Suprapubic skin (tissue), 4 donors: ENCODE measurements at regions not wholly inside any gene's neighbourhood (a gene's known extent, or its start where the extent isn't known, plus 50 kb on each side); places are given as distances from the start of the nearest gene placed in this dataset.

Experiments used
- DNase-seq, 2 donors: peaks; one replicate each; pipeline ENCODE4 v3.0.0-alpha.2; 2019; ENCODE audit warnings: low spot score in 2 of 2
- H3K27ac ChIP-seq: fragments of 200-600 bp; sonication (generic); one replicate; pipeline ENCODE4 v1.5.1; 2019
- H3K27me3 ChIP-seq: fragments of 200-600 bp; sonication (generic); one replicate; pipeline ENCODE4 v1.5.1; 2019
- H3K36me3 ChIP-seq: fragments of 200-600 bp; sonication (generic); one replicate; pipeline ENCODE4 v1.5.1; 2019
- H3K4me1 ChIP-seq: fragments of 200-600 bp; sonication (generic); one replicate; pipeline ENCODE4 v1.5.1; 2019
- H3K4me3 ChIP-seq: fragments of 200-600 bp; sonication (generic); one replicate; pipeline ENCODE4 v1.5.1; 2019; ENCODE audit warnings: mild to moderate bottlenecking
- H3K9me3 ChIP-seq: fragments of 200-600 bp; sonication (generic); one replicate; pipeline ENCODE4 v1.5.1; 2019
- EP300 ChIP-seq: sonication (generic); formaldehyde crosslinking; IDR thresholded peaks from one replicate; pipeline ENCODE4 v1.6.1; 2017; ENCODE audit warnings: antibody characterized with exemption
- POLR2A ChIP-seq, 2 donors: fragments of 450-650 bp; IDR thresholded peaks; one replicate each; pipeline ENCODE4 v1.6.1; 2017; ENCODE audit warnings: antibody characterized with exemption in 2 of 2, mild to moderate bottlenecking in 2 of 2, moderate library complexity in 2 of 2
- POLR2AphosphoS5 ChIP-seq, 3 donors: sonication (generic); formaldehyde crosslinking; IDR thresholded peaks; one replicate each; pipeline ENCODE4 v1.6.1; 2017; ENCODE audit warnings: antibody characterized with exemption in 3 of 3
- WGBS: methylation state at CpG from one replicate; pipeline ENCODE4 v1.1.5; 2018; 5-methylcytosine and 5-hydroxymethylcytosine counted together
- TF ChIP-seq, protein P1 (sequence below), 2 donors: fragments of 200-600 bp in 1 of 2; fragments of 450-650 bp in 1 of 2; sonication (generic) in 1 of 2; IDR thresholded peaks; one replicate each; pipeline ENCODE4 v1.5.1; 2016 to 2019; ENCODE audit warnings: antibody characterized with exemption in 2 of 2, mild to moderate bottlenecking in 1 of 2, moderate library complexity in 1 of 2

DNA sequence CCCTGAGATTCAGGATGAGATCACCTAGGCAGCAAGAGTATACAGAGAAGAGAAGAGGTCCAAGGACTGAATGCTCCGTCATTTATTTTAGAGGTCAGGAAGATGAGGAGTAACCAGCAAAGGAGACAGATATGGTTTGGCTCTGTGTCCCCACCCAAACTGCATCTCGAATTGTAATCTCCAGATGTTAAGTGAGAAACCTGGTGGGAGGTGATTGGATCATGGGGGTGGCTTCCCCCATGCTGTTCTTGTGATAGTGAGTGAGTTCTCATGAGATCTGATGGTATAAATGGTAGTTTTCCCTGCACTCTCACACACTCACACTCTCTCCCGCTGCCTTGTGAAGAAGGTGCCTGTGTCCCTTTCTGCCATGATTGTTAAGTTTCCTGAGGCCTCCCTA is 60.8 kb downstream of the MID1IP1 start:
- Histone ChIP-seq H3K27me3 (no peaks in the 10 kb centered on the region), H3K9me3 (no peaks in the 10 kb centered on the region), H3K4me3 (no peak overlapping the region), H3K4me1 (no peaks in the 10 kb centered on the region), H3K27ac (no peak overlapping the region), H3K36me3 (no peaks in the 10 kb centered on the region)
- no peak for DNase-seq
- TF ChIP-seq EP300 (no peak), POLR2A (IDR thresholded peaks at IDR 0.05) (no peak)
- TF ChIP-seq, protein P1, sequence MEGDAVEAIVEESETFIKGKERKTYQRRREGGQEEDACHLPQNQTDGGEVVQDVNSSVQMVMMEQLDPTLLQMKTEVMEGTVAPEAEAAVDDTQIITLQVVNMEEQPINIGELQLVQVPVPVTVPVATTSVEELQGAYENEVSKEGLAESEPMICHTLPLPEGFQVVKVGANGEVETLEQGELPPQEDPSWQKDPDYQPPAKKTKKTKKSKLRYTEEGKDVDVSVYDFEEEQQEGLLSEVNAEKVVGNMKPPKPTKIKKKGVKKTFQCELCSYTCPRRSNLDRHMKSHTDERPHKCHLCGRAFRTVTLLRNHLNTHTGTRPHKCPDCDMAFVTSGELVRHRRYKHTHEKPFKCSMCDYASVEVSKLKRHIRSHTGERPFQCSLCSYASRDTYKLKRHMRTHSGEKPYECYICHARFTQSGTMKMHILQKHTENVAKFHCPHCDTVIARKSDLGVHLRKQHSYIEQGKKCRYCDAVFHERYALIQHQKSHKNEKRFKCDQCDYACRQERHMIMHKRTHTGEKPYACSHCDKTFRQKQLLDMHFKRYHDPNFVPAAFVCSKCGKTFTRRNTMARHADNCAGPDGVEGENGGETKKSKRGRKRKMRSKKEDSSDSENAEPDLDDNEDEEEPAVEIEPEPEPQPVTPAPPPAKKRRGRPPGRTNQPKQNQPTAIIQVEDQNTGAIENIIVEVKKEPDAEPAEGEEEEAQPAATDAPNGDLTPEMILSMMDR (IDR thresholded peaks at IDR 0.05): no peak
- 82% methylated on average over 3 of the region's 3 CpGs for WGBS

DNA sequence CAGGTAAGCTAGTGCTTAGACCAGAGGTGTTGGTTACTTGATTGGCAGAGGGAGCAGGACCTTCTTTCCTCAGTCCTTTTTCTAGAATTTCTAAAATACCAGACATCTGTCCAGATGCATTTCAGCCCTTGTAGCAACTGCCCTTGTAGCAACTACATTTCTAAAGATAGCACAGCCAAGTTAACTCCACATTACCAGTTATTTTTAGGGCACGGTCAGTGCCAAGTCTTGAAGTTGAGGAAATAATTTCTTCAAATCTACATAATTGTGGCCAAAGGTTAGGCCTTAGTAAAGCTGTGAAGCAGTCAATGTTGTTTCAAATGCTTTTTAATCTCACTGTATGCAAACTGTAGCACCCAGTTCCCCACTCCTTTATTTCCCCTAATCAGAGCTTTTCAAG is 62.9 kb downstream of the MID1IP1 start:
- no peak for DNase-seq
- WGBS: 31% methylated on average over 1 of the region's 1 CpG
- TF ChIP-seq, protein P1 (IDR thresholded peaks at IDR 0.05): no peak
- TF ChIP-seq POLR2AphosphoS5 (IDR thresholded peaks at IDR 0.05): no peak
- no peak for TF ChIP-seq EP300
- no peak for TF ChIP-seq POLR2A (IDR thresholded peaks at IDR 0.05)

DNA sequence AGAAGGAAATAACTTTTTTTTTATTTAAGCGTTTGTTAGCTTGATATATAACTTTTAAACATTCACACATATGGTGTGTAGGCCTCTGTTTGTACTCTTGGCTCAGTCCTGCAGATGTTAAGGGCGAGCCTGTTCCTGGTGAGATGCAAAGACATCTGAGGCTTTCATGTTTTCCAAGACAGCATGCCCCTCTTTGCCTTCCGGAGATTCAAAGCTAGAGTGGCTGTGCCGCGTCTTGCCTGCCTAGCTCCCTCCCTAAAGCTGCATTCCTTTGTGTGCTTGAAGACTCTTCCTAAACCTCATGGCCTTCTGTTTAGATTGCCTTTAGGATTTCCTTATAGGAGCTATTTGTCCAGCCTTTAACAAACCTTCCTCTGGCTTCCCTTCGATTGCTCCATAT is 67.1 kb downstream of the MID1IP1 start:
- peaks cover 13% of the 10 kb centered on the region for H3K4me1 ChIP-seq
- no peaks in the 10 kb centered on the region for H3K36me3 ChIP-seq
- WGBS: 71% methylated on average over 6 of the region's 6 CpGs
- peak overlapping the region; percentile 45 for H3K27ac ChIP-seq
- H3K9me3 ChIP-seq: no peaks in the 10 kb centered on the region
- H3K27me3 ChIP-seq: no peaks in the 10 kb centered on the region
- H3K4me3 ChIP-seq: no peak overlapping the region
- no peak for DNase-seq
- TF ChIP-seq POLR2AphosphoS5 (IDR thresholded peaks at IDR 0.05) (no peak), POLR2A (IDR thresholded peaks at IDR 0.05) (no peak)

More for the DNA sequence above, 62.9 kb downstream of the MID1IP1 start:
- H3K36me3 ChIP-seq: no peaks in the 10 kb centered on the region
- H3K27me3 ChIP-seq: no peaks in the 10 kb centered on the region
- peaks cover 3% of the 10 kb centered on the region for H3K4me1 ChIP-seq
- no peak overlapping the region for H3K4me3 ChIP-seq
- no peak overlapping the region for H3K27ac ChIP-seq
- no peaks in the 10 kb centered on the region for H3K9me3 ChIP-seq

DNA sequence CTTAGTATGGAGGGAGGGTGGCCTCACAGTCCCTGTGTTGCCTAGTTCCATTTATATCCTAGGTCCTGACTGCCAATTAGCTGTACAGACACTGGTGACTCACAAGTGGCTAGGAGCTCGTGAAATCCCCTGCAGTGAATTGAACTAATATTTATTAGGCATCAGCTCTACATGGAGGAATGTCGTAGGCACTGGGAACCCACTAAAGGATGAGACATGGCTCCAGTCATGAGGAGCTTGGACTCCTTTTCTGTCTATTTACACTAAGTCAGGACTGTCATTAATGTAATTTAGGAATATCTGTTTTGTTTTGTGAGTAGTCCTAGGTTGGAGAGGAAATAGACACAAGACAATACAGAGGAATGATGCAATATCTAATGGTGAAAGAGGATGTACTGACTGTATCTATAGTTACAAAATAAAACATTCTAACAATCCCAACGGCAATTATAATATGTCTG is 67.7 kb downstream of the MID1IP1 start:
- TF ChIP-seq POLR2AphosphoS5 (IDR thresholded peaks at IDR 0.05) (no peak), EP300 (no peak), POLR2A (IDR thresholded peaks at IDR 0.05) (no peak)
- TF ChIP-seq, protein P1 (IDR thresholded peaks at IDR 0.05): no peak

DNA sequence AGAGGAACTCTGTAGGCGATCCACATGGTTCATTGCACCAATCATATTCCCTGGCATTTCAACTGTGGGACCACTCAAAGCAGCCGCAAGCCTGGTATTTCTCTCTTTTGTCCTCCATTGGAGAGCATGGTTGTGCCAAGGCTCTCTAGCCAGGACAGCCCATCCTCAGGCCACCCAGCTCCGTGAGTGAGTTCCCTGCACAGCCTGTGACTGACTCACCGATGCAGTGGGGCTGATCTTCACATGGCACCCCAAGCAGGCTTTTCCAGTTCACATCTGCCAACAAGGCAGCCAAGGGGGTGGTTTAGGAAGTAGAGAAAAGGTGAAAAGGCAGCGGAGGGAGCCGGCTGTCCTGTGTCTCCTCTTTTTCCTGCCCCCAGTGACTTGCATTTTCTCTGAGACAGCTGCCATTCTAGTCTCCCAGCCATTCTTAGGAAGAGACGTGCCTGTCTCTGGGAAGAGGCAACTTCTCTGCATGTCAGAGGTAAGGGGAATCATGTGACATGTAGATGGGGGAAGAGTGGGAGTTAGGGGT is 69.2 kb downstream of the MID1IP1 start:
- WGBS: 47% methylated on average over 6 of the region's 7 CpGs
- no peaks in the 10 kb centered on the region for H3K27me3 ChIP-seq
- H3K36me3 ChIP-seq: no peaks in the 10 kb centered on the region
- H3K27ac ChIP-seq: no peak overlapping the region
- TF ChIP-seq POLR2A (IDR thresholded peaks at IDR 0.05) (no peak), EP300 (no peak)
- H3K4me1 ChIP-seq: peaks cover 13% of the 10 kb centered on the region
- H3K9me3 ChIP-seq: no peaks in the 10 kb centered on the region
- no peak overlapping the region for H3K4me3 ChIP-seq
- DNase-seq: no peak

More for the DNA sequence above, 67.7 kb downstream of the MID1IP1 start:
- WGBS: 36% methylated on average over 3 of the region's 3 CpGs
- Histone ChIP-seq H3K27me3 (no peaks in the 10 kb centered on the region), H3K4me3 (no peak overlapping the region), H3K4me1 (peaks cover 13% of the 10 kb centered on the region), H3K9me3 (no peaks in the 10 kb centered on the region), H3K36me3 (no peaks in the 10 kb centered on the region), H3K27ac (peak overlapping the region; percentile 45)
- no peak for DNase-seq

DNA sequence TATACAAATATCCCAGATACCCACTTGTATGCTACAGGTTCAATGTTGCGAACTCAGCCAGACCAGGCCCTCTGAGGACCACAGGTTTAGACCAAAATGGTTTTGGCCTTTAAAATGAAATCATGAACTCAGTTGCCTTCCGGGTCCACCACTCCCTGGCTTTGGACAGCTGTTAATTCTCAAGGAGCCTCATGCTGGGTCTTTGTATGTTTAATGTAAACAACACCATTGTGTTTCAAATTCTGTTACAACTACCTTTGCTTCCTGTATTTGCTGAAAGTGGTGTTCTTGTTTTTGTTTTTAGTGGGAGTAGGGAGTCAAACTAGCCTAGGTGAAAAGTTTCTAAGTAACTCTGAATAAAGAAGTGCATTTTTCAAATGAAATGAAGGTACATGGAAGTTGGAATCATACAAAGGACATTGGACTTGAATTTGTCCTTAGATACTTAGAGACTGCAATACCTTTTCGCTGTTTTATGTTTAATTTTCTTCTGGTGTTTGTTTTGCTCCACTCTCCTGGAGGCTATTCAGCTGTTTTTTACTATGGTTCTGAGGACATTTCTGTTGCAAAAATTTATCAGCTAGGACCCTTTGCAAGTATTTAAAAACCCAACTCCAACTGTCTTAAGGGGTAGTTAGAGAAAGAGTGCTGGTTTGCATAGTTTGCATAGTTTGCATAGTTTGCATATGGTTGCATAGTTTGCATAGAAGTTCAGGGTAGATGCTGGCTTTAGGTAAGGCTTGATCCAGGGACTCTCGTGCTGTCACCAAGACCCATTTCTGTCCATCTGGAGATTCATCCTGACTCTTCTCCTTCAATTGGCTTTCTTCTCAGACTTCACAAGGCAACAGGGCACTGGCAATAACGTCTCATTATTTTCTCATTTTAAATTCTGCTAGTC is 70.1 kb downstream of the MID1IP1 start:
- 66% methylated on average over 5 of the region's 5 CpGs for WGBS
- H3K9me3 ChIP-seq: no peaks in the 10 kb centered on the region
- H3K4me3 ChIP-seq: no peak overlapping the region
- H3K36me3 ChIP-seq: no peaks in the 10 kb centered on the region
- H3K4me1 ChIP-seq: peaks cover 13% of the 10 kb centered on the region
- H3K27me3 ChIP-seq: no peaks in the 10 kb centered on the region
- DNase-seq: no peak
- no peak overlapping the region for H3K27ac ChIP-seq
- TF ChIP-seq POLR2AphosphoS5 (IDR thresholded peaks at IDR 0.05): no peak
- TF ChIP-seq EP300: no peak
- TF ChIP-seq POLR2A (IDR thresholded peaks at IDR 0.05): no peak
- TF ChIP-seq, protein P1 (IDR thresholded peaks at IDR 0.05): no peak
